Occipital lobe (tissue), 1 donor: ENCODE measurements at regions not wholly inside any gene's neighbourhood (a gene's known extent, or its start where the extent isn't known, plus 50 kb on each side); places are given as distances from the start of the nearest gene placed in this dataset.
"Not testable (repeated sequence)": the region's sequence is repeated elsewhere in the genome, so short reads cannot be mapped to it uniquely, and the experiment has no call there.

Source experiments
- DNase-seq: peaks from one replicate; lab custom pipeline; 2025; lab: John Stamatoyannopoulos, UW

GRCh38 chr3:105976196-105976595 is 107.4 kb upstream of the CBLB start:
- no peak for DNase-seq

GRCh38 chr3:105979961-105980360 is 111.1 kb upstream of the CBLB start:
- no peak for DNase-seq

- no peak for DNase-seq
Measured at GRCh38 chr3:105982207-105982606, 113.4 kb upstream of the CBLB start.

GRCh38 chr3:105984837-105985236 is 116.0 kb upstream of the CBLB start:
- DNase-seq, result no peak

- not testable (repeated sequence) for DNase-seq
Measured at GRCh38 chr3:105986343-105986742, 117.5 kb upstream of the CBLB start.

- DNase-seq, result no peak
Measured at GRCh38 chr3:105987809-105988208, 119.0 kb upstream of the CBLB start.

GRCh38 chr3:105988540-105989212 is 119.9 kb upstream of the CBLB start:
- DNase-seq, result no peak

- DNase-seq, result no peak
Measured at GRCh38 chr3:105996781-105997180, 128.0 kb upstream of the CBLB start.

- no peak for DNase-seq
Measured at GRCh38 chr3:105997466-105997799, 128.6 kb upstream of the CBLB start.

- no peak for DNase-seq
Measured at GRCh38 chr3:105997800-105998526, 129.2 kb upstream of the CBLB start.

- no peak for DNase-seq
Measured at GRCh38 chr3:105999856-106000255, 131.0 kb upstream of the CBLB start.

- DNase-seq, result no peak
Measured at GRCh38 chr3:106001923-106002322, 133.1 kb upstream of the CBLB start.

- DNase-seq, result no peak
Measured at GRCh38 chr3:106004137-106004681, 135.4 kb upstream of the CBLB start.

- no peak for DNase-seq
Measured at GRCh38 chr3:106004826-106005225, 136.0 kb upstream of the CBLB start.

- DNase-seq, result no peak
Measured at GRCh38 chr3:106006001-106006400, 137.2 kb upstream of the CBLB start.

GRCh38 chr3:106006571-106006970 is 137.8 kb upstream of the CBLB start:
- no peak for DNase-seq

GRCh38 chr3:106007512-106007911 is 138.7 kb upstream of the CBLB start:
- DNase-seq, result no peak

GRCh38 chr3:106008766-106009165 is 140.0 kb upstream of the CBLB start:
- DNase-seq, result no peak

GRCh38 chr3:106010829-106011228 is 142.0 kb upstream of the CBLB start:
- no peak for DNase-seq

- DNase-seq, result no peak
Measured at GRCh38 chr3:106013971-106014370, 145.2 kb upstream of the CBLB start.

- no peak for DNase-seq
Measured at GRCh38 chr3:106014518-106014917, 145.7 kb upstream of the CBLB start.

GRCh38 chr3:106014971-106015370 is 146.2 kb upstream of the CBLB start:
- no peak for DNase-seq

- DNase-seq, result no peak
Measured at GRCh38 chr3:106018102-106018501, 149.3 kb upstream of the CBLB start.
